ENCODE measurements at regions not wholly inside any gene's neighbourhood (a gene's known extent, or its start where the extent isn't known, plus 50 kb on each side); places are given as distances from the start of the nearest gene placed in this dataset.

- DNase-seq (ENCODE audit: low read depth, low spot score), result no peak
Observed at GRCh38 chr7:80403686-80404241, 108.1 kb downstream of the GNAT3 start.

DNA sequence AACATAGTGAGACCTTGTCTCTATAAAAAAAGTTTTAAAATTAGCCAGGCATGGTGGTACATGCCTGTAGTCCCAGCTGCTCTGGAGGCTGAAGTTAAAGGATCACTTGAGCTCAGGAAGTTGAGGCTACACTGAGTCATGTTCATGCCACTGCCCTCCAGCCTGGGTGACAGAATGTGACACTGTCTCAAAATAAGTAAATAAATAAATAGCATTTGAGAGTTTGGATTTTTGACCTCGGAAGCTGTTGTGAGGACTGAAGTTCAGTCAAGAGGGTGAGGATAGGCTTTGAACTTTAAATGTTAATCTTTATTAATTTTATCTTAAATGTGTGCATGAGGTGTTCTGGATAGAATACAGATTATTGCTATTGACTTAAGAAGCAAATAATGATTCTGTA, 110.2 kb downstream of the GNAT3 start:
- DNase-seq (ENCODE audit: low read depth, low spot score), result no peak

- no peak for DNase-seq (ENCODE audit: low read depth, low spot score)
Observed at GRCh38 chr7:80393786-80394185, 118.1 kb downstream of the GNAT3 start.

DNA sequence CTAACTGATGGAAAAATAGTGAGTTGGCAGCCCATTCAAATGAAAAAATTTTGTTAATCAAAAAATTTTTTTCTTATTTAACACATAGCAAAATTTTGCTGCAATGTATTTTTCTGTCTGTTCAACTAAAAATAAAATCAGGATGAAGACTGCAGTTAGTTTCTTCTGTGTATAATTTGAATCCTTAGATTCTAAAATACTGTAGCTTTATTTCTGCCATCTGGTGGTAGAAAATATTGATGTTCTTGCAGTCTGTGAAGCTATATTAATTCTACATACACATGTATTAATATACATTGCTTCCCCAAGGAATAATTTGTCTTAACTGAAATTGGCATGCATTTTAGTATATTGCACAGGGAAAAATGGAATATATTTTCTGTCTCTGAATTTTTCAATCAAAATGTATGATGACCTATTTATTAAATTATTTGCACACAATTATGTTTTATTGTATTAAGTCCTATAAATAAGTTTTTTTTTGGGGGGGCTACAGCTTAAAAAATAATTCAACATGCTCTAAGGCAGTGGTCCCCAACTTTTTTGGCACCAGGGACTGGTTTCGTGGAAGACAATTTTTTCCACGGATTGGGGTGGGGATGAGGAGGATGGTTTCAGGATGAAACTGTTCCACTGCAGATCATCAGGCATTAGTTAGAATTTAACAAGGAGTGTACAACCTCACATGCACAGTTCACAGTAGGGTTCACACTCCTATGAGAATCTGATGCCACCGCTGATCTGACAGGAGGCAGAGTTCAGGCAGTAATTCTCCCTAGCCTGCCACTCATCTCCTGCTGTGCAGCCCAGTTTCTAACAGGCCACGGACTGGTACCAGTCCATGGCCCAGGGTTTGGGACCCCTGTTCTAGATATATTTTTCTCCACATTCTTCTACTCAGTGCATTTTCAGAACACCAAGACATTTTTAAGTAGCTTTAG, 119.4 kb downstream of the GNAT3 start:
- no peak for DNase-seq (ENCODE audit: low read depth, low spot score)

DNA sequence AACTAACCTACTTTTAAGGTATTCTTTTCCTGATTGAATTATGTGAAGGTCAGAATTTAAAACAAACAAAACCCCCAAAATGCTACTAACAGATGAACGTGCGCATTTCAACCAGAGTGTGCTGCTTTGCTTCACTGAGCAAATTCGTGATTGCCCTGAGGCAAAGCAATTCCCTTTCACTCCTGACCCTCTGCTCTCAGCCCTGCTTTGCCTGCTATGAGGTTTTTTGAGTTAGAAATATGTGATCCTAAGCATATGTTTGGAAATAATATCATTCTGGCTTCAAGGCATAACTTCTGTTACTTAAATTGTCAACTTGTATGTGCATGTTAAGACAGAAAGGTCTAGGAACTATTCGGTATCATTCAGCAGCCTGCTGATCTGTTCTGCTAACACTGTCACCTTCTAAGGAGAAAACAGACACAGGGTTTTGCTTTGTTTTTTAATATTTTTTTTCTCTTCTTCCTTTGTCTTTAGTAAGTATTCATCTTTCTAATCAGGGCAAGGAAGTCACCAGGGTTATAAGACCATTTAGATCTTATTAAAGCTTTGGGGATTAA, 124.2 kb downstream of the GNAT3 start:
- no peak for DNase-seq (ENCODE audit: low read depth, low spot score)

DNA sequence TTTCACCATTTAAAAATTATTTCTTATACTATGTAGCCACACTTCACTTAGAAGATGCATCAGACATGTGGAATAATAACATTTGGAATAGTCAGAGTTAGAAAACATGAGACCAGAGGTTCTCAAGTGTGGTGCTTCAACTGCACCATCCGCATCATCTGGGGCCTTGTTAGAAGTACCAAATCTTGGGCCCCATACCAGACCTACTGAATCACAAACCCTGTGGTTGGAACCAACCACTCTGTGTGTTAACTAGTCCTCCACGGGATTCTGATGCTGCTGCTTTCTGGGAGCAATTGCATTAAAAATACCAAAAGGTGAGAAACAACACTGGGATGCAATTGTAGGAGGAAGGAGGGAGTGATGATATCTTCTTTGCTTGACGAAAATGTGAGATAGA, 125.2 kb downstream of the GNAT3 start:
- no peak for DNase-seq (ENCODE audit: low read depth, low spot score)

DNA sequence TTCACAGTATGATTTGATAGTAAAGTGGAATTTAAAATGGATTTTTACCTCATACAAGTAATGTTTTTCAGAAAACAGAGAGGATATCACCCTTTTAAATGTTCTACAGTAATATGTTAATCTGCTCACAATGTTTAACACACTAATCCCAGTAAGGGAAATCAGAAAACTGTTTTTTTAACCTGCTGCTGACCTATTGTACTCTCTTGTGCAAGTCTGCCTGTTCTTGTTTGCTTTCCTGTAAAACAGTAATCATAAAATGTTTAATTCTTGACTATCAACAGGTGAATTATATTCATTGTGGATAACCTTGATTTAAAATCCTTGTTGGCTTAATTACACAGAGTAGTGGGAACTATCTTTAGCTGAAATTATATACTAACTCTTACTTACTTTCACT, 126.4 kb downstream of the GNAT3 start:
- DNase-seq (ENCODE audit: low read depth, low spot score), result no peak

- DNase-seq (ENCODE audit: low read depth, low spot score), result no peak
Observed at GRCh38 chr7:80380957-80381356, 130.9 kb downstream of the GNAT3 start.

GRCh38 chr7:80379034-80379982, 132.6 kb downstream of the GNAT3 start:
- DNase-seq (ENCODE audit: low read depth, low spot score), result no peak

- DNase-seq (ENCODE audit: low read depth, low spot score), result no peak
Observed at GRCh38 chr7:80374321-80374720, 137.5 kb downstream of the GNAT3 start.

DNA sequence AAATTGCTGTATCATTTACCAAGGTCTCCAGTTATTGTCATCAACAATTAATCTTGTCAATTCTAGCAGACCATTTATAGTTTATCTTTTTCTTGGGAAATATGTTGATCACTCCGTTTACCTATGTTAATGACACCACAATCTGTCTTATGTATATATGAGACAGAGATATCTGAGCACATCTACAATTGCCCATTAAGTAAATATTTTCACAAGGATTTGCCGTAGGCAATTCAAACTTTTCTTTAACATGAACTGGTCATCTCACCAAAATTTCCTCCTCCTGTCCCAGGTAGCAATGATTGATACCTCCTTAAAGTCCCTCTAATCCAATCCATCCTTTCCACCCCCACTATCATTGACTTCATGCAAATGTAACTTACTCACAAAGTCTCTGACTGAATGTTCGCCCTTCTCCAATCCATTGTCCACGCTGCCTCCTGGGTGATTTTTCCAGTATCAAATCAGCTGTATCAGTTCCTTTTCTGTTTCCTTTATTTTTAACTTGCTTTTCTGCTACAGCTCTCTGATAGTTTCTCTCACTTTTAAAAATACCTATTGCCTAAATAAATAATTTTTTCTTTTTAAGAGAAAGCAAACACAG, 138.3 kb downstream of the GNAT3 start:
- DNase-seq (ENCODE audit: low read depth, low spot score), result no peak

- DNase-seq (ENCODE audit: low read depth, low spot score), result no peak
Observed at GRCh38 chr7:80372415-80372814, 139.4 kb downstream of the GNAT3 start.

GRCh38 chr7:80370587-80370986, 141.3 kb downstream of the GNAT3 start:
- DNase-seq (ENCODE audit: low read depth, low spot score), result no peak

DNA sequence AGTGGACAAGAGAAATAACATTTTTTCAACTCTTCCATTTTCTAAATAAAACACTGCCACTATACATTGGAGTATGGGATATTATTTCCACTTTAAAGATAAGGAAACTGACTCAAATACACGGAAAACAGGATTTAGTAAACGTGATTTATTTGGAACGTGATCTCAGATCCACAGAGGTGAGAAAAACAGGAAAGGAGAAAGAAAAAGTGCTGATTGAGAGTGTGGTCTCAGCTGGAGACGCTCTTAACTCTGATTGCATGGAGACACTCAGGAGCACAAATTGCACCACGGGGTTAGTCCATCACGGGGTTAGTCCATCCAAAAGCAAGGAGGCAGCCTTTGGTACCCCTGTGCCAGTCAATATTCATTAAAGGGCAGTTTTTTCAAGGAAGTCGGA, 142.5 kb downstream of the GNAT3 start:
- DNase-seq (ENCODE audit: low read depth, low spot score), result no peak

- no peak for DNase-seq (ENCODE audit: low read depth, low spot score)
Observed at GRCh38 chr7:80362677-80363076, 149.2 kb downstream of the GNAT3 start.

DNA sequence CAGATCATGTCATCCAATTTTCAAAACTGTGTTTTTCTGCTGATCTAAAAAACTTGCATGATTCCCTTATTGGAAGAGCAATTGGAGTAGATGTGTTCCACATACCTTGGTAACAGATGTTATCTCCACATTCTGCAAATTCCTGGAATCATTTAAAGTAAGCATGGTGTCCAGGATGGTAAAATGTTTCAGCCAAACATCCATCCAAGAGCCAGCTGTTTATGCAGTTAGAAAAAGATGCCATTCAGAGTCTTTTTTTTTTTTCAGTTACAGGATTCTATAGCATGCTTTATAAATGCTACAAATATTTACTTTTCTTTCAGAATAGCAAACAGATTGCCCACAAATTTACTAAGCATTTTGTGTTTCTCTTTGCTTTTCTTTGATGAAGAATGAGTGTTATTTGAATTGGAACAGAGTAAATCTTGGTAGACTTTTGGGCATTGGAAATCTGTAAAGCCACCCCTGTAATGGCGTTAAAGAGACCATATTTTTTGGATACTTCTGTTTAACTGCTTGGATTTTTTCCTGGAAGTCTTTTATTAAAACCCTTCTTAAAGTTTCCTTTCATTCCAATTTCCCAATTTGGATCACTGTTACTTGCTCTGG, 149.8 kb downstream of the GNAT3 start:
- DNase-seq (ENCODE audit: low read depth, low spot score), result no peak

DNA sequence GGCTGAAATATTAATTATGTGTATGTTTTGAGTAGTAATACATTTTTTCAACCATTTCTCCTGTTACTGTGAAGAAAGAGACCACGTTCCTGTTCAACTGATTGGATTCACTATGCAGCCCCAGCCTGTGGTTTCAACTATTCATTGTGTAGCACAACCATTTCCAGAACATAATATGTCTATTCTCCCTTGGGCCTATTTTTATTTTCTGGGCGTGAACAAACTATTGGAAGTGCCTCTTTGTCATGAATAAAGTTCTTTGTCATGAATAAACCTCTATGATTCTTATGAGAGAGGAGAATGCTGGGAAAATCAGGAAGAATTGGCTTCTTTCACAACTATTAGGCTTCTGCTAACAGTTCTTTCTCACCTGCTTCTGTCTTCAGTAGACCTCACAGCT, 152.4 kb downstream of the GNAT3 start:
- no peak for DNase-seq (ENCODE audit: low read depth, low spot score)

- DNase-seq (ENCODE audit: low read depth, low spot score), result no peak
Observed at GRCh38 chr7:80359029-80359428, 152.8 kb downstream of the GNAT3 start.

- no peak for DNase-seq (ENCODE audit: low read depth, low spot score)
Observed at GRCh38 chr7:80357530-80357929, 154.3 kb downstream of the GNAT3 start.

DNA sequence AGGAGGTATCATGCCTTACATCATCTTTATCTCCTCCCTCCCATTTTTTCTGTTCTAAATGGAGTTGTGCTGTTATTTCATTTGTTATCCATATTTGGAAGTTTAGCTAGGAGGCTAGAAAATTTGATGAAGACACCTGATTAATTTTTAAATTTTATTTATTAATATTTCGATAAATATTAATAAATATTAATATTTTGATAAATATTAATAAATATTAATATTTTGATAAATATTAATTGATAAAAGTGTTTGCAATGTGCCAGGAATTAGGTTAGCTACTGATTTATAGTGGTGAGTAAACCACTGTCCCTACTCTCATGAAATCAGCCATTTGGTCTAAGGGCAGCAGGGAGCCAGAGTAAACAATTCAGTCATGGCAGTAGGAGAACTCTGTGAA, 161.4 kb downstream of the GNAT3 start:
- DNase-seq (ENCODE audit: low read depth, low spot score), result no peak

GRCh38 chr7:80348223-80348622, 163.6 kb downstream of the GNAT3 start:
- DNase-seq (ENCODE audit: low read depth, low spot score), result no peak

Measured in smooth muscle cell of the brain vasculature (primary cell).